IMR-90 (cell line): ENCODE measurements at regions not wholly inside any gene's neighbourhood (a gene's known extent, or its start where the extent isn't known, plus 50 kb on each side); places are given as distances from the start of the nearest gene placed in this dataset.

Experiments
- ATAC-seq: fragments of 200-7000 bp; cut with Tn5 transposase; 2 replicates; pipeline ENCODE4 v1.9.1; 2020; ENCODE audit warnings: low read depth, mild to moderate bottlenecking, moderate library complexity
- BruUV-seq: library from RNA; stranded (reverse); fragments of 400-500 nt; replicated peaks from 2 replicates; lab custom pipeline; 2021; lab: Mats Ljungman, UMichigan
- CTCF ChIA-PET: fragments of 300-600 bp; formaldehyde crosslinking; extraction: SDS; loops from one replicate; lab custom pipeline; 2021; ENCODE audit warnings: antibody characterized with exemption; lab: Yijun Ruan, JAX
- POLR2A ChIA-PET: fragments of 300-600 bp; sonication (Branson Sonifier 250); formaldehyde crosslinking; loops from one replicate; lab custom pipeline; 2022; ENCODE audit warnings: antibody characterized with exemption; ENCODE audit not compliant: unreplicated experiment; lab: Charles Lee
- DNase-seq: peaks from one replicate; pipeline ENCODE4 v3.0.0; 2013
- H2AFZ ChIP-seq: replicated peaks from 2 replicates; pipeline ENCODE3; 2013; ENCODE audit warnings: low read length, mild to moderate bottlenecking; ENCODE audit not compliant: poor library complexity
- H2AK5ac ChIP-seq: 2 replicates; pipeline ENCODE4 v1.6.1; 2013; ENCODE audit warnings: low read depth, low read length, inconsistent platforms
- H2AK9ac ChIP-seq: replicated peaks from 2 replicates; pipeline ENCODE3; 2013; ENCODE audit warnings: mild to moderate bottlenecking, low read depth, low read length, moderate library complexity; ENCODE audit not compliant: poor library complexity
- H2BK120ac ChIP-seq: 2 replicates; pipeline ENCODE4 v1.6.1; 2013; ENCODE audit warnings: low read depth, low read length, inconsistent platforms
- H2BK15ac ChIP-seq: 3 replicates; pipeline ENCODE4 v1.6.1; 2013; ENCODE audit warnings: low read depth, low read length, inconsistent platforms
- H2BK20ac ChIP-seq: 2 replicates; pipeline ENCODE4 v1.6.1; 2013; ENCODE audit warnings: low read depth, mild to moderate bottlenecking, inconsistent platforms, low read length, moderate library complexity
- H2BK5ac ChIP-seq: 2 replicates; pipeline ENCODE4 v1.6.1; 2013; ENCODE audit warnings: mild to moderate bottlenecking, low read depth, low read length, inconsistent platforms; ENCODE audit not compliant: poor library complexity, severe bottlenecking
- H3K14ac ChIP-seq: replicated peaks from 2 replicates; pipeline ENCODE4 v1.6.1; 2013; ENCODE audit warnings: low read depth, low read length, inconsistent platforms
- H3K18ac ChIP-seq: 2 replicates; pipeline ENCODE4 v1.6.1; 2013; ENCODE audit warnings: low read depth, low read length, control low read depth
- H3K23ac ChIP-seq: 2 replicates; pipeline ENCODE4 v1.6.1; 2013; ENCODE audit warnings: low read depth, low read length, inconsistent platforms
- H3K27ac ChIP-seq: 2 replicates; pipeline ENCODE4 v1.5.1; 2013; ENCODE audit warnings: mild to moderate bottlenecking, control low read depth, low read length; ENCODE audit not compliant: insufficient read depth
- H3K27me3 ChIP-seq: 2 replicates; pipeline ENCODE4 v1.6.1; 2013; ENCODE audit warnings: low read length; ENCODE audit not compliant: control insufficient read depth, insufficient read depth
- H3K36me3 ChIP-seq: 2 replicates; pipeline ENCODE4 v1.6.1; 2013; ENCODE audit warnings: low read length, mixed read lengths; ENCODE audit not compliant: control insufficient read depth, insufficient read depth
- H3K4ac ChIP-seq: 2 replicates; pipeline ENCODE4 v1.6.1; 2013; ENCODE audit warnings: low read depth, low read length, inconsistent platforms
- H3K4me1 ChIP-seq: 2 replicates; pipeline ENCODE4 v1.6.1; 2013; ENCODE audit warnings: low read length, mixed read lengths; ENCODE audit not compliant: control insufficient read depth, insufficient read depth
- H3K4me2 ChIP-seq: 2 replicates; pipeline ENCODE4 v1.6.1; 2013; ENCODE audit warnings: low read depth, mild to moderate bottlenecking, control low read depth, low read length, moderate library complexity
- H3K4me3 ChIP-seq: 2 replicates; pipeline ENCODE4 v1.5.1; 2013; ENCODE audit warnings: low read depth, mild to moderate bottlenecking, control low read depth, low read length, moderate library complexity; ENCODE audit not compliant: insufficient read depth
- H3K56ac ChIP-seq: 2 replicates; pipeline ENCODE4 v1.6.1; 2013; ENCODE audit warnings: low read length, inconsistent platforms; ENCODE audit not compliant: insufficient read depth; ENCODE audit errors: extremely low read depth
- H3K79me1 ChIP-seq, 2 experiments: 2 replicates each; pipeline ENCODE4 v1.6.1; 2013; ENCODE audit warnings: low read length in 2 of 2, inconsistent platforms in 1 of 2, low read depth in 1 of 2
- H3K9ac ChIP-seq: 2 replicates; pipeline ENCODE4 v1.6.1; 2013; ENCODE audit warnings: low read depth, low read length, control low read depth
- H3K9me1 ChIP-seq: 2 replicates; pipeline ENCODE4 v1.6.1; 2013; ENCODE audit warnings: low read length, inconsistent platforms; ENCODE audit not compliant: insufficient read depth
- H3K9me3 ChIP-seq: 2 replicates; pipeline ENCODE4 v1.6.1; 2013; ENCODE audit warnings: low read length; ENCODE audit not compliant: control insufficient read depth, insufficient read depth
- H4K20me1 ChIP-seq: 2 replicates; pipeline ENCODE4 v1.6.1; 2013; ENCODE audit warnings: low read length, inconsistent platforms; ENCODE audit not compliant: insufficient read depth
- H4K5ac ChIP-seq: 2 replicates; pipeline ENCODE4 v1.6.1; 2013; ENCODE audit warnings: mild to moderate bottlenecking, low read depth, low read length, control low read depth
- H4K8ac ChIP-seq, 2 experiments: 2 replicates each; pipeline ENCODE4 v1.6.1; 2013; ENCODE audit warnings: low read depth in 2 of 2, low read length in 2 of 2, control low read depth in 1 of 2, inconsistent platforms in 1 of 2
- H4K91ac ChIP-seq: 2 replicates; pipeline ENCODE4 v1.6.1; 2013; ENCODE audit warnings: low read depth, low read length, inconsistent platforms; ENCODE audit not compliant: insufficient read depth
- BHLHE40 ChIP-seq: fragments of 150-350 bp; IDR thresholded peaks from 2 replicates; pipeline ENCODE4 v1.6.1; 2016; ENCODE audit warnings: mild to moderate bottlenecking, low read depth, low read length
- CEBPB ChIP-seq: IDR thresholded peaks from 2 replicates; pipeline ENCODE4 v1.6.1; 2012; ENCODE audit warnings: low read depth, low read length, improper control_type of control experiment
- CHD1 ChIP-seq: IDR thresholded peaks from 2 replicates; pipeline ENCODE4 v1.6.1; 2012; ENCODE audit warnings: low read depth, low read length, improper control_type of control experiment
- MAFK ChIP-seq: IDR thresholded peaks from 2 replicates; pipeline ENCODE4 v1.6.1; 2012; ENCODE audit warnings: low read depth, low read length, improper control_type of control experiment
- MAZ ChIP-seq: IDR thresholded peaks from 2 replicates; pipeline ENCODE4 v1.6.1; 2012; ENCODE audit warnings: low read depth, mild to moderate bottlenecking, low read length, improper control_type of control experiment, moderate library complexity, borderline replicate concordance
- MXI1 ChIP-seq: IDR thresholded peaks from 2 replicates; pipeline ENCODE4 v1.6.1; 2012; ENCODE audit warnings: low read depth, mild to moderate bottlenecking, low read length, moderate library complexity, borderline replicate concordance
- NFE2L2 ChIP-seq: fragments of 150-350 bp; IDR thresholded peaks from 2 replicates; pipeline ENCODE4 v1.6.1; 2016; ENCODE audit warnings: low read depth, mild to moderate bottlenecking, low read length
- POLR2A ChIP-seq: IDR thresholded peaks from 2 replicates; pipeline ENCODE4 v1.6.1; 2012; ENCODE audit warnings: mild to moderate bottlenecking, low read depth, low read length
- RAD21 ChIP-seq: IDR thresholded peaks from 2 replicates; pipeline ENCODE4 v1.6.1; 2012; ENCODE audit warnings: low read length, improper control_type of control experiment
- SMC3 ChIP-seq: fragments of 150-350 bp; IDR thresholded peaks from 2 replicates; pipeline ENCODE4 v1.6.1; 2016; ENCODE audit warnings: low read depth, mild to moderate bottlenecking, antibody characterized with exemption, low read length, moderate library complexity
- WGBS, 2 experiments: methylation state at CpG; one replicate each; pipeline versions ENCODE4 v1.1.5 to v1.1.7; 2013; ENCODE audit warnings: missing lambda C conversion rate in 2 of 2; ENCODE audit not compliant: insufficient read length in 1 of 2; ENCODE audit errors: extremely low coverage in 2 of 2; 5-methylcytosine and 5-hydroxymethylcytosine counted together
- dilution Hi-C: fragments of 300-500 bp; cut with HindIII; formaldehyde crosslinking; loops from one replicate; pipeline ENCODE4 v1.14.3; 2018; ENCODE audit warnings: low sequenced_read_pairs; ENCODE audit not compliant: unreplicated experiment
- in situ Hi-C: fragments of 300-500 bp; cut with MboI; formaldehyde crosslinking; loops from 3 replicates; pipeline ENCODE4 v1.14.3; 2019; ENCODE audit warnings: low sequenced_read_pairs, inconsistent platforms, mixed read lengths
- intact Hi-C: fragments of 100-400 bp; cut with micrococcal nuclease; formaldehyde crosslinking; loops from 2 replicates; pipeline ENCODE4 v1.10.0; 2022
- TF ChIP-seq, protein P1 (sequence below): conservative IDR thresholded peaks from 2 replicates; pipeline ENCODE4 v1.5.1; 2012; ENCODE audit warnings: mild to moderate bottlenecking, low read depth, low read length, improper control_type of control experiment
- TF ChIP-seq, protein P2 (sequence below): fragments of 150-350 bp; IDR thresholded peaks from 2 replicates; pipeline ENCODE4 v1.6.1; 2017; ENCODE audit warnings: mild to moderate bottlenecking, antibody characterized with exemption, low read length, low read depth

DNA sequence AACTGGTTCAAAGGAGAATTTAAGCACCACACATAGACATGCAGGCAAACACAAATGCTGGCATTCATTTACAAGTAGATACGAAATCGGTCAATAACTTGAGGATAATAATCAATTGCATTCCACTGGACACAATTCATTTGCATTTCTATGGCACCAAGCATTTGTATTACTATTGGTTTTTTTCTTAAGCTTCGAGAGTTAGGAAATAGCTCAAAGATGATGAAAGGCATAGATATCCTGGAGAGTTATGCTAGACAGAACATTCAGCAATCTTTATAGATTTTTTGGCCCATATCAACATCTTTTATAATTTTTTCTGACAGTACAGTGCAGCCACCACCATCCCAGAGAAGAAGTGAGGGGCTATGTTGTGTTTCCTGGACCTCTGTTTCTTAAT is 544.4 kb downstream of the MIAT start:
- Histone ChIP-seq H2BK120ac (peak overlapping the region; percentile 84), H3K18ac (0 out of 2 replicates have a peak overlapping the region, but pooled peaks have one; percentile 33), H3K9me3 (peaks cover 5% of the 10 kb centered on the region), H2AFZ (no peak overlapping the region), H4K91ac (peak overlapping the region; percentile 58; the same call in 1 of the 2 replicates), H2AK5ac (peak overlapping the region; percentile 29; the same call in 1 of the 2 replicates), H3K14ac (no peak overlapping the region; the same call in 1 of the 2 replicates), H3K23ac (no peak overlapping the region), H2BK20ac (peak overlapping the region; percentile 49), H3K4me2 (no peak overlapping the region), H3K9me1 (peaks cover 2% of the 10 kb centered on the region; the same call in 1 of the 2 replicates), H3K27ac (peak overlapping the region; percentile 47; the same call in 1 of the 2 replicates), H4K8ac (peak overlapping the region in 1 of 2 experiments; percentile 58; a peak in 1 of 4 replicates), H3K27me3 (peaks cover 14% of the 10 kb centered on the region), H3K4ac (peak overlapping the region; percentile 59), H2BK5ac (no peak overlapping the region), H3K36me3 (no peaks in the 10 kb centered on the region), H4K20me1 (no peaks in the 10 kb centered on the region), H3K9ac (no peak overlapping the region), H3K4me3 (no peak overlapping the region), H4K5ac (0 out of 2 replicates have a peak overlapping the region, but pooled peaks have one; percentile 26), H2BK15ac (peak overlapping the region; percentile 86; the same call in 1 of the 3 replicates), H2AK9ac (no peak overlapping the region), H3K79me1 (no peaks in the 10 kb centered on the region), H3K4me1 (peaks cover 8% of the 10 kb centered on the region), H3K56ac (no peak overlapping the region)
- CTCF ChIA-PET, result no interaction called here
- DNase-seq (no peak), ATAC-seq (no peak)
- dilution Hi-C loops (no loop called here), intact Hi-C loops (loop anchor here (5.0 kb wide), 1 partner anchor 601 kb away; the partner anchor contains the start of gene MN1), in situ Hi-C loops (no loop called here)
- WGBS, 2 experiments, result no CpG with 5 or more reads among the region's 3 CpGs
- POLR2A ChIA-PET, result no interaction called here
- no TSS peak for BruUV-seq
- TF ChIP-seq, protein P1, sequence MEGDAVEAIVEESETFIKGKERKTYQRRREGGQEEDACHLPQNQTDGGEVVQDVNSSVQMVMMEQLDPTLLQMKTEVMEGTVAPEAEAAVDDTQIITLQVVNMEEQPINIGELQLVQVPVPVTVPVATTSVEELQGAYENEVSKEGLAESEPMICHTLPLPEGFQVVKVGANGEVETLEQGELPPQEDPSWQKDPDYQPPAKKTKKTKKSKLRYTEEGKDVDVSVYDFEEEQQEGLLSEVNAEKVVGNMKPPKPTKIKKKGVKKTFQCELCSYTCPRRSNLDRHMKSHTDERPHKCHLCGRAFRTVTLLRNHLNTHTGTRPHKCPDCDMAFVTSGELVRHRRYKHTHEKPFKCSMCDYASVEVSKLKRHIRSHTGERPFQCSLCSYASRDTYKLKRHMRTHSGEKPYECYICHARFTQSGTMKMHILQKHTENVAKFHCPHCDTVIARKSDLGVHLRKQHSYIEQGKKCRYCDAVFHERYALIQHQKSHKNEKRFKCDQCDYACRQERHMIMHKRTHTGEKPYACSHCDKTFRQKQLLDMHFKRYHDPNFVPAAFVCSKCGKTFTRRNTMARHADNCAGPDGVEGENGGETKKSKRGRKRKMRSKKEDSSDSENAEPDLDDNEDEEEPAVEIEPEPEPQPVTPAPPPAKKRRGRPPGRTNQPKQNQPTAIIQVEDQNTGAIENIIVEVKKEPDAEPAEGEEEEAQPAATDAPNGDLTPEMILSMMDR, result no peak
- TF ChIP-seq POLR2A (no peak), MAZ (no peak), MXI1 (no peak), BHLHE40 (no peak), CHD1 (no peak), CEBPB (no peak), NFE2L2 (no peak), MAFK (no peak), RAD21 (no peak), SMC3 (no peak)
- TF ChIP-seq, protein P2, sequence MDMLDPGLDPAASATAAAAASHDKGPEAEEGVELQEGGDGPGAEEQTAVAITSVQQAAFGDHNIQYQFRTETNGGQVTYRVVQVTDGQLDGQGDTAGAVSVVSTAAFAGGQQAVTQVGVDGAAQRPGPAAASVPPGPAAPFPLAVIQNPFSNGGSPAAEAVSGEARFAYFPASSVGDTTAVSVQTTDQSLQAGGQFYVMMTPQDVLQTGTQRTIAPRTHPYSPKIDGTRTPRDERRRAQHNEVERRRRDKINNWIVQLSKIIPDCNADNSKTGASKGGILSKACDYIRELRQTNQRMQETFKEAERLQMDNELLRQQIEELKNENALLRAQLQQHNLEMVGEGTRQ, result no peak
